Ishikawa (cell line): ENCODE measurements at regions not wholly inside any gene's neighbourhood (a gene's known extent, or its start where the extent isn't known, plus 50 kb on each side); places are given as distances from the start of the nearest gene placed in this dataset.

Experiments
- CREB1 ChIP-seq: IDR thresholded peaks from 2 replicates; pipeline ENCODE4 v1.6.1; 2012; ENCODE audit warnings: low read depth
- TAF1 ChIP-seq: IDR thresholded peaks from 2 replicates; pipeline ENCODE4 v1.6.1; 2012; ENCODE audit warnings: low read depth, mild to moderate bottlenecking

DNA sequence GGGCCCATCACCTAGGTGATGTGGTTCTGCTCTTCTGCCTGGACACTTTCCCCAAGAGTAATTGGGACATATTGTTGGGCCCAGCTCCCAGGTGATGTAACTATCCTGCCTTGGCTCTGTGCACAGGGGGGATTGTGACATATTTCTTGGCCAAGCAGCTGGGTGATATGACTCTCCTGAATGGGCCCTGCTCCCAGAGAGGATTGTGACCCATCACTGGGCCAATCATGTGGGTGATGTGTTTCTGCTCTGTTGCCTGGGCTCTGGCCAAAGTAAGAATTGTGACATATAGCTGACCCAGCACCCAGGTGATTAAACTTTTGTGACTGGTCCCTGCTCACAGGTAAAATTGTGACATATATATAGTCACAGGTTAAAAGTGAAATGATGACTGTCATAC, 1904.9 kb downstream of the TP53TG3F start:
- TF ChIP-seq CREB1 (no peak), TAF1 (no peak)
